ENCODE measurements at regions not wholly inside any gene's neighbourhood (a gene's known extent, or its start where the extent isn't known, plus 50 kb on each side); places are given as distances from the start of the nearest gene placed in this dataset.

DNA sequence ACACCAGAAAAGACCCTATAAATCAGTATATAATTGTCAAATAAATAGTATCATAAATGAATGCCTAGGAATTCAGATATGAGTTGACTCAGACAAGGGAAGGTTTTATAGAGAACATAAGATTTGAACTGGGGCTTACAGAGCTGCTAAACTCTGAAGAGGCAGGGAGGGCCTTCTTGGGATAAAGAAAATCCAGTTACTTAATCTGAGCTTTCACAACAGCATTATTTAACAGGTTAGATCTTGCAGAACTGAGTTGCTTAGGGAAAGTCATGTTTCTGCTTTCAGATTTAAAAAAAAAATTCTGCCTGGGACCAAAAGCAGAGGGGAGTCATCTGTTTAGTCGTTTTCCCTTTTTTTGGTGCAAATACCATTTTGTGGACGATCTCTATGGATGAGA is 594.8 kb upstream of the FZD8 start:
- Histone ChIP-seq H2AFZ (ENCODE audit: low read depth, low read length, poor library complexity, severe bottlenecking) (no peak overlapping the region), H4K20me1 (ENCODE audit: insufficient read depth) (no peaks in the 10 kb centered on the region), H3K4me1 (ENCODE audit: control insufficient read depth in 1 of 2, insufficient read depth in 2 of 2, low read length in 2 of 2) (no peaks in the 10 kb centered on the region), H3K36me3 (ENCODE audit: control insufficient read depth in 1 of 2, insufficient read depth in 2 of 2, low read length in 2 of 2) (no peaks in the 10 kb centered on the region), H3K9me3 (ENCODE audit: control insufficient read depth in 1 of 2, insufficient read depth in 1 of 2, low read depth in 1 of 2, low read length in 2 of 2) (peaks cover 0 to 16% of the 10 kb centered on the region in 2 experiments; a peak in 2 of 4 replicates), H3K4me2 (ENCODE audit: low read length) (no peak overlapping the region), H3K79me2 (ENCODE audit: insufficient read depth, low read length) (no peaks in the 10 kb centered on the region), H3K4me3 (replicated peaks in 1 of 2; ENCODE audit: low read depth in 1 of 2, low read length in 2 of 2) (no peak overlapping the region), H3K9me2 (ENCODE audit: insufficient read depth) (no peaks in the 10 kb centered on the region), H3K9ac (ENCODE audit: low read length) (no peak overlapping the region), H3K27me3 (ENCODE audit: insufficient read depth, low read length) (no peaks in the 10 kb centered on the region), H3K27ac (ENCODE audit: low read depth, low read length) (no peak overlapping the region)
- ChIA-PET CTCF (no interaction called here), RAD21 (ENCODE audit: low non-redundant PET in 1 of 2, low total read pairs in 2 of 2, uncharacterized antibody in 2 of 2, unreplicated experiment in 2 of 2) (no interaction called here), POLR2A (no interaction called here)
- ATAC-seq (no peak), DNase-seq (ENCODE audit: low read depth, low spot score) (no peak)
- TF ChIP-seq ELF1 (IDR thresholded peaks at IDR 0.05; ENCODE audit: borderline replicate concordance, low read depth) (no peak), ATF3 (IDR thresholded peaks at IDR 0.05) (no peak), RAD21 (IDR thresholded peaks at IDR 0.05; ENCODE audit: low read depth) (no peak), POLR2AphosphoS5 (IDR thresholded peaks at IDR 0.05; ENCODE audit: low read depth, low read length) (no peak), EGR1 (IDR thresholded peaks at IDR 0.05; ENCODE audit: low read depth) (no peak), SRF (IDR thresholded peaks at IDR 0.05; ENCODE audit: low read depth) (no peak), CBX3 (IDR thresholded peaks at IDR 0.05; ENCODE audit: low read depth) (no peak), SP1 (IDR thresholded peaks at IDR 0.05; ENCODE audit: low read depth) (no peak), ZBTB33 (IDR thresholded peaks at IDR 0.05; ENCODE audit: extremely low read depth, insufficient replicate concordance, low read length) (no peak), TCF7L2 (IDR thresholded peaks at IDR 0.05; ENCODE audit: borderline replicate concordance, extremely low read depth, insufficient read depth, insufficient read length) (no peak), YY1 (IDR thresholded peaks at IDR 0.05; ENCODE audit: extremely low read depth, insufficient replicate concordance, low read depth, low read length) (no peak), ZNF274 (IDR thresholded peaks at IDR 0.05; ENCODE audit: low read depth, low read length) (no peak), MAX (IDR thresholded peaks at IDR 0.05) (no peak), ZFX (IDR thresholded peaks at IDR 0.05) (no peak), JUND (IDR thresholded peaks at IDR 0.05) (no peak), POLR2A (IDR thresholded peaks at IDR 0.05; ENCODE audit: borderline replicate concordance, extremely low read depth, insufficient read depth, insufficient read length) (no peak), EZH2phosphoT487 (IDR thresholded peaks at IDR 0.05; ENCODE audit: borderline replicate concordance) (no peak), FOSL1 (IDR thresholded peaks at IDR 0.05; ENCODE audit: low read depth) (no peak)
- TF ChIP-seq, protein P1, sequence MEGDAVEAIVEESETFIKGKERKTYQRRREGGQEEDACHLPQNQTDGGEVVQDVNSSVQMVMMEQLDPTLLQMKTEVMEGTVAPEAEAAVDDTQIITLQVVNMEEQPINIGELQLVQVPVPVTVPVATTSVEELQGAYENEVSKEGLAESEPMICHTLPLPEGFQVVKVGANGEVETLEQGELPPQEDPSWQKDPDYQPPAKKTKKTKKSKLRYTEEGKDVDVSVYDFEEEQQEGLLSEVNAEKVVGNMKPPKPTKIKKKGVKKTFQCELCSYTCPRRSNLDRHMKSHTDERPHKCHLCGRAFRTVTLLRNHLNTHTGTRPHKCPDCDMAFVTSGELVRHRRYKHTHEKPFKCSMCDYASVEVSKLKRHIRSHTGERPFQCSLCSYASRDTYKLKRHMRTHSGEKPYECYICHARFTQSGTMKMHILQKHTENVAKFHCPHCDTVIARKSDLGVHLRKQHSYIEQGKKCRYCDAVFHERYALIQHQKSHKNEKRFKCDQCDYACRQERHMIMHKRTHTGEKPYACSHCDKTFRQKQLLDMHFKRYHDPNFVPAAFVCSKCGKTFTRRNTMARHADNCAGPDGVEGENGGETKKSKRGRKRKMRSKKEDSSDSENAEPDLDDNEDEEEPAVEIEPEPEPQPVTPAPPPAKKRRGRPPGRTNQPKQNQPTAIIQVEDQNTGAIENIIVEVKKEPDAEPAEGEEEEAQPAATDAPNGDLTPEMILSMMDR (IDR thresholded peaks at IDR 0.05 in 2 of 3, conservative IDR thresholded peaks at IDR 0.05 in 1 of 3; ENCODE audit: borderline replicate concordance in 1 of 3, insufficient read depth in 1 of 3, low read depth in 2 of 3, low read length in 2 of 3), result no peak
- TF ChIP-seq, protein P2, sequence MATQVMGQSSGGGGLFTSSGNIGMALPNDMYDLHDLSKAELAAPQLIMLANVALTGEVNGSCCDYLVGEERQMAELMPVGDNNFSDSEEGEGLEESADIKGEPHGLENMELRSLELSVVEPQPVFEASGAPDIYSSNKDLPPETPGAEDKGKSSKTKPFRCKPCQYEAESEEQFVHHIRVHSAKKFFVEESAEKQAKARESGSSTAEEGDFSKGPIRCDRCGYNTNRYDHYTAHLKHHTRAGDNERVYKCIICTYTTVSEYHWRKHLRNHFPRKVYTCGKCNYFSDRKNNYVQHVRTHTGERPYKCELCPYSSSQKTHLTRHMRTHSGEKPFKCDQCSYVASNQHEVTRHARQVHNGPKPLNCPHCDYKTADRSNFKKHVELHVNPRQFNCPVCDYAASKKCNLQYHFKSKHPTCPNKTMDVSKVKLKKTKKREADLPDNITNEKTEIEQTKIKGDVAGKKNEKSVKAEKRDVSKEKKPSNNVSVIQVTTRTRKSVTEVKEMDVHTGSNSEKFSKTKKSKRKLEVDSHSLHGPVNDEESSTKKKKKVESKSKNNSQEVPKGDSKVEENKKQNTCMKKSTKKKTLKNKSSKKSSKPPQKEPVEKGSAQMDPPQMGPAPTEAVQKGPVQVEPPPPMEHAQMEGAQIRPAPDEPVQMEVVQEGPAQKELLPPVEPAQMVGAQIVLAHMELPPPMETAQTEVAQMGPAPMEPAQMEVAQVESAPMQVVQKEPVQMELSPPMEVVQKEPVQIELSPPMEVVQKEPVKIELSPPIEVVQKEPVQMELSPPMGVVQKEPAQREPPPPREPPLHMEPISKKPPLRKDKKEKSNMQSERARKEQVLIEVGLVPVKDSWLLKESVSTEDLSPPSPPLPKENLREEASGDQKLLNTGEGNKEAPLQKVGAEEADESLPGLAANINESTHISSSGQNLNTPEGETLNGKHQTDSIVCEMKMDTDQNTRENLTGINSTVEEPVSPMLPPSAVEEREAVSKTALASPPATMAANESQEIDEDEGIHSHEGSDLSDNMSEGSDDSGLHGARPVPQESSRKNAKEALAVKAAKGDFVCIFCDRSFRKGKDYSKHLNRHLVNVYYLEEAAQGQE (IDR thresholded peaks at IDR 0.05; ENCODE audit: low read depth), result no peak
- intact Hi-C loops (cut with micrococcal nuclease), result no loop called here
- BruUV-seq (replicated peaks), result no TSS peak
